ENCODE measurements at regions not wholly inside any gene's neighbourhood (a gene's known extent, or its start where the extent isn't known, plus 50 kb on each side); places are given as distances from the start of the nearest gene placed in this dataset.

DNA sequence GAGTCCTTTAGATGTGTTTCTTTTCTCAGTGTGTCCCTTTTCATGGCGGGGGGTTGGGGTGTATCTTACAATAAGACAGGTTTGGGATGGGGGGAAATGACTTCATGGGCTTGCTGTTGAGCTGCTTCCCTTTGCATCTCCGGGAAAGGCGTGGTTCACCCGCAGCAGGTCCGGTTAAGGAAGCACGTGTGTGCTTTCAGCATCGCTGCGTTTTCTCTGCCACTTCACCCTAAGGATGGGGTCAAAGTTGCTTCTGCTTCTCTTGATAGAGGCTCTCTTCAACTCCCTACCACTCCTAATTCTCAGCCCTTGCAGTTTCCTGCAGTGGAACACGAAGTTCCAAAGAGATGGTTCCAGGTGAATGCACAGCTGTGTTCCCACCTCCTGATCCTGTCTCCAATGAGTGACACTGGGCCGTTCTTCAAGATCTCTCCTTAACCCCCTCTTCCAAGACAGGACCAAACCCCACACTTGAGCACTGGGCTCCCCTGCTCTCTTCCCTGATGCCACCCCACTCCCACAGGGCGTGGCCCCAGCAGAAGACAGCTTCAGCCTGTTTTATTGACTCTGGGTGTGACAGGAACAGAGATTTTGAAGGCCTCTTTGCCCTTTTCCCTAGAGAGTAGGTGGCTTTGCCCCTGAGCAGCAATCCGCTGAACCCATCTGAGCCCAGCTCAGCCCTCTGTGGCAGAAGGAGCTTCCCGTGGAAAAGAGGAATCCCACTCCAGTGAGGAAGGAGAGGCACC lies 85.2 kb downstream of the PLEKHG1 start:
- Histone ChIP-seq H3K79me2 (ENCODE audit: insufficient read depth, low read length) (peaks cover 40% of the 10 kb centered on the region; the same call in 1 of the 2 replicates), H3K9ac (ENCODE audit: low read depth, low read length, poor library complexity, severe bottlenecking) (no peak overlapping the region), H3K4me2 (ENCODE audit: low read depth, low read length, poor library complexity, severe bottlenecking) (no peak overlapping the region), H3K4me3 (ENCODE audit: low read length, poor library complexity, severe bottlenecking) (no peak overlapping the region), H3K4me1 (ENCODE audit: insufficient read depth, low read length, poor library complexity, severe bottlenecking) (peaks cover 8% of the 10 kb centered on the region), H3K27me3 (ENCODE audit: insufficient read depth, low read length, poor library complexity, severe bottlenecking) (no peaks in the 10 kb centered on the region), H3K36me3 (ENCODE audit: insufficient read depth, low read length) (no peaks in the 10 kb centered on the region; the same call in 1 of the 2 replicates), H3F3A (ENCODE audit: low read depth) (no peaks in the 10 kb centered on the region), H4K20me1 (ENCODE audit: insufficient read depth, low read length, poor library complexity, severe bottlenecking) (peaks cover 7% of the 10 kb centered on the region), H3K9me2 (replicated peaks; ENCODE audit: low read depth, low read length) (no peaks in the 10 kb centered on the region), H3K9me3 (ENCODE audit: insufficient read depth, low read depth, low read length) (no peaks in the 10 kb centered on the region), H2AFZ (ENCODE audit: low read length) (no peak overlapping the region)
- TF ChIP-seq EZH2phosphoT487 (IDR thresholded peaks at IDR 0.05; ENCODE audit: borderline replicate concordance) (no peak), CTCF (conservative IDR thresholded peaks at IDR 0.05; ENCODE audit: low read length) (no peak)

DNA sequence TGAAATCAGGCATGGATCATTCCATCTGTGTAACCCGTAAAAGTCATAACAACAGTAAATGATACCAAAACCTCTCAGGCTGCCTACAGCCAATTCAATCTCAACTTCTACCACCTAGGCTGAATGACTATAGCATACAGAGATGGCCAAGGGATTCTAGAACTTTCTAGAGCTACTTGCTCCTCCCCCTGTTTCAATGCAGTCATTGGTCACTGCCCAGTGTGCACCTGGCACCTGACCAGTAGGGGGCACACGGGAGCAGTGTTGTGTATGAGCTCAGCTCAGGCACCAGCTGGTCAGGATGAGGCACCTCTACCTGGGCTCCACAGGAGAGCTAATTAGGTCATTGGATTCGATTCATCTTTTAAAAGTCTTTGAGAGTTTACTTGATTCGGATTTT lies 86.2 kb downstream of the PLEKHG1 start:
- Histone ChIP-seq H2AFZ (ENCODE audit: low read length) (no peak overlapping the region), H3K36me3 (ENCODE audit: insufficient read depth, low read length) (no peaks in the 10 kb centered on the region; the same call in 1 of the 2 replicates), H3K79me2 (ENCODE audit: insufficient read depth, low read length) (peaks cover 43% of the 10 kb centered on the region; the same call in 1 of the 2 replicates), H3K4me2 (ENCODE audit: low read depth, low read length, poor library complexity, severe bottlenecking) (no peak overlapping the region), H3F3A (ENCODE audit: low read depth) (no peaks in the 10 kb centered on the region), H3K9me3 (ENCODE audit: insufficient read depth, low read depth, low read length) (no peaks in the 10 kb centered on the region), H3K4me3 (ENCODE audit: low read length, poor library complexity, severe bottlenecking) (no peak overlapping the region), H3K27me3 (ENCODE audit: insufficient read depth, low read length, poor library complexity, severe bottlenecking) (no peaks in the 10 kb centered on the region), H3K9me2 (replicated peaks; ENCODE audit: low read depth, low read length) (no peaks in the 10 kb centered on the region), H3K9ac (ENCODE audit: low read depth, low read length, poor library complexity, severe bottlenecking) (no peak overlapping the region), H3K4me1 (ENCODE audit: insufficient read depth, low read length, poor library complexity, severe bottlenecking) (peaks cover 14% of the 10 kb centered on the region), H4K20me1 (ENCODE audit: insufficient read depth, low read length, poor library complexity, severe bottlenecking) (peaks cover 7% of the 10 kb centered on the region)
- TF ChIP-seq EZH2phosphoT487 (IDR thresholded peaks at IDR 0.05; ENCODE audit: borderline replicate concordance) (no peak), CTCF (conservative IDR thresholded peaks at IDR 0.05; ENCODE audit: low read length) (peak; percentile 97)

- peaks cover 7% of the 10 kb centered on the region for H4K20me1 ChIP-seq (ENCODE audit: insufficient read depth, low read length, poor library complexity, severe bottlenecking)
- no peak overlapping the region for H3K4me2 ChIP-seq (ENCODE audit: low read depth, low read length, poor library complexity, severe bottlenecking)
- peaks cover 14% of the 10 kb centered on the region for H3K4me1 ChIP-seq (ENCODE audit: insufficient read depth, low read length, poor library complexity, severe bottlenecking)
- H3K27me3 ChIP-seq (ENCODE audit: insufficient read depth, low read length, poor library complexity, severe bottlenecking): no peaks in the 10 kb centered on the region
- no peak overlapping the region for H3K9ac ChIP-seq (ENCODE audit: low read depth, low read length, poor library complexity, severe bottlenecking)
- no peaks in the 10 kb centered on the region for H3K9me2 ChIP-seq (replicated peaks; ENCODE audit: low read depth, low read length)
- peaks cover 44% of the 10 kb centered on the region for H3K79me2 ChIP-seq (ENCODE audit: insufficient read depth, low read length)
- H3F3A ChIP-seq (ENCODE audit: low read depth): no peaks in the 10 kb centered on the region
- no peak overlapping the region for H2AFZ ChIP-seq (ENCODE audit: low read length)
- no peaks in the 10 kb centered on the region for H3K9me3 ChIP-seq (ENCODE audit: insufficient read depth, low read depth, low read length)
- H3K36me3 ChIP-seq (ENCODE audit: insufficient read depth, low read length): no peaks in the 10 kb centered on the region; the same call in 1 of the 2 replicates
- TF ChIP-seq CTCF (conservative IDR thresholded peaks at IDR 0.05; ENCODE audit: low read length) (no peak), EZH2phosphoT487 (IDR thresholded peaks at IDR 0.05; ENCODE audit: borderline replicate concordance) (no peak)
- H3K4me3 ChIP-seq (ENCODE audit: low read length, poor library complexity, severe bottlenecking): no peak overlapping the region
Observed at GRCh38 chr6:150686566-150686965, 86.9 kb downstream of the PLEKHG1 start.

Data from Loucy (cell line).